Smooth muscle cell (in vitro differentiated cells): ENCODE measurements at regions not wholly inside any gene's neighbourhood (a gene's known extent, or its start where the extent isn't known, plus 50 kb on each side); places are given as distances from the start of the nearest gene placed in this dataset.

Experiments
- DNase-seq: peaks from one replicate; lab custom pipeline; 2025; ENCODE audit not compliant: unreplicated experiment; lab: John Stamatoyannopoulos, UW
- H2AFZ ChIP-seq: fragments of 200-600 bp; sonication (generic); 2 replicates; pipeline ENCODE4 v1.6.0; 2016; ENCODE audit warnings: antibody characterized with exemption, low read depth, mild to moderate bottlenecking
- H3F3A ChIP-seq: fragments of 200-600 bp; sonication (generic); 2 replicates; pipeline ENCODE4 v1.6.0; 2017; ENCODE audit warnings: antibody characterized with exemption, low read depth
- H3K27ac ChIP-seq: fragments of 200-600 bp; sonication (generic); 2 replicates; pipeline ENCODE4 v1.5.1; 2016; ENCODE audit warnings: low read depth, mild to moderate bottlenecking
- H3K27me3 ChIP-seq: fragments of 200-600 bp; sonication (generic); 2 replicates; pipeline ENCODE4 v1.6.1; 2016; ENCODE audit warnings: low read depth, mild to moderate bottlenecking
- H3K36me3 ChIP-seq: fragments of 200-600 bp; sonication (generic); 2 replicates; pipeline ENCODE4 v1.5.1; 2016; ENCODE audit warnings: low read depth
- H3K4me1 ChIP-seq: fragments of 200-600 bp; sonication (generic); 2 replicates; pipeline ENCODE4 v1.5.1; 2016; ENCODE audit warnings: low read depth
- H3K4me2 ChIP-seq: fragments of 200-600 bp; sonication (generic); 2 replicates; pipeline ENCODE4 v1.6.0; 2016; ENCODE audit warnings: mild to moderate bottlenecking
- H3K4me3 ChIP-seq: fragments of 200-600 bp; sonication (generic); 2 replicates; pipeline ENCODE4 v1.5.1; 2016; ENCODE audit warnings: mild to moderate bottlenecking
- H3K79me2 ChIP-seq: fragments of 200-600 bp; sonication (generic); 2 replicates; pipeline ENCODE4 v1.6.0; 2016; ENCODE audit warnings: low read depth, mild to moderate bottlenecking
- H3K9ac ChIP-seq: fragments of 200-600 bp; sonication (generic); 2 replicates; pipeline ENCODE4 v1.6.0; 2016; ENCODE audit warnings: low read depth
- H3K9me3 ChIP-seq: fragments of 200-600 bp; sonication (generic); replicated peaks from 2 replicates; pipeline ENCODE4 v1.5.1; 2016; ENCODE audit warnings: low read depth
- H4K20me1 ChIP-seq: fragments of 200-600 bp; sonication (generic); 2 replicates; pipeline ENCODE4 v1.6.0; 2016; ENCODE audit warnings: low read depth
- CTCF ChIP-seq: fragments of 200-600 bp; sonication (generic); IDR thresholded peaks from 2 replicates; pipeline ENCODE4 v1.5.1; 2017; ENCODE audit warnings: borderline replicate concordance, mild to moderate bottlenecking, antibody characterized with exemption; ENCODE audit not compliant: insufficient read depth, poor library complexity, severe bottlenecking
- WGBS: methylation state at CpG from one replicate; pipeline ENCODE4 v1.1.7; 2016; ENCODE audit warnings: low lambda C conversion rate; 5-methylcytosine and 5-hydroxymethylcytosine counted together

DNA sequence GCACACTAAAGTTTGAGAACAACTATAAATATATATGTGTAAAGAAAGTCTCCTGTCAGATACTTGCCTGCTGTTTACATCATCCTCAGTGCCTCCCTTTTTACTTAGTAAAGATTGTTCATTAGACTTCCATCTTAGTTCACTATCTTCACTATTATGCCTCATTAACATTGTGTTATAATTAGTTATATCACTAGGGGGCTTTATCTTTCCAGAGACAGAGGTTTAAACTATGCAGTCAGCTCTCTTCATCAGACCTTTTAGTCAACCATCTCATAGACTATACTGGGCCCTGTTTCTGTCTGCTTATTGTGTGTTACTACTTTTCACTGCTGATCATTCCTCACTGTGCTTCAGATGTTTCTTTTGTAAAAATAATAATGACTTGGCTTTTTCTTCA lies 630.8 kb upstream of the KIF2B start:
- H2AFZ ChIP-seq: no peak overlapping the region
- H3K36me3 ChIP-seq: no peaks in the 10 kb centered on the region
- no peaks in the 10 kb centered on the region for H4K20me1 ChIP-seq
- no peaks in the 10 kb centered on the region for H3K27me3 ChIP-seq
- H3K4me2 ChIP-seq: no peak overlapping the region
- no peaks in the 10 kb centered on the region for H3K4me1 ChIP-seq
- DNase-seq: no peak
- H3K9me3 ChIP-seq: no peaks in the 10 kb centered on the region
- no peak overlapping the region for H3K4me3 ChIP-seq
- no peak overlapping the region for H3K27ac ChIP-seq
- H3K79me2 ChIP-seq: no peaks in the 10 kb centered on the region
- TF ChIP-seq CTCF: peak; percentile 13
- H3K9ac ChIP-seq: no peak overlapping the region
- no peaks in the 10 kb centered on the region for H3F3A ChIP-seq

DNA sequence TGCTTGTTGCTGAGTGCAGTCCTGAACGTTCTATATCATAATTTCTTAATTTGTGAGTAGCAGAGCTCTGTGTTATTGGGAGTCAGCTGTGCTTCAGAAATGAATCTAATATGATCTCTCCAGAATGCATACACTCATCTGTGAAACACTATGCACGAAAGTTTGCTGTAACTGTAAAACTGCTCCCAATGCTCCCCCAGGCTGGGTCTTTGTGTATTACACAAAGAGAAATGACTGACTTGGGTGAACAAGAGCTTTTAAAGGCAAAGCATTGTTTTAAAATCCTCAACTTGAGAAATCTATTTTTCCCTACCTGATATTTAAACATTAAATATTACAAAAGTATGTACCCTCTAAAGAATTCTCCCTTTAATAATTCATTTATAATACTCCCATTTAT lies 636.7 kb upstream of the KIF2B start:
- no peaks in the 10 kb centered on the region for H3K36me3 ChIP-seq
- H4K20me1 ChIP-seq: no peaks in the 10 kb centered on the region
- WGBS: 87% methylated on average over 2 of the region's 2 CpGs
- H3K9ac ChIP-seq: no peak overlapping the region
- no peaks in the 10 kb centered on the region for H3F3A ChIP-seq
- no peaks in the 10 kb centered on the region for H3K27me3 ChIP-seq
- no peak overlapping the region for H3K27ac ChIP-seq
- no peaks in the 10 kb centered on the region for H3K79me2 ChIP-seq
- no peak overlapping the region for H3K4me3 ChIP-seq
- no peak overlapping the region for H2AFZ ChIP-seq
- no peaks in the 10 kb centered on the region for H3K9me3 ChIP-seq
- no peak for TF ChIP-seq CTCF
- no peak for DNase-seq
- no peaks in the 10 kb centered on the region for H3K4me1 ChIP-seq
- H3K4me2 ChIP-seq: no peak overlapping the region

GRCh38 chr17:53176629-53177028 lies 646.1 kb upstream of the KIF2B start:
- Histone ChIP-seq H3K79me2 (no peaks in the 10 kb centered on the region), H3K4me1 (no peaks in the 10 kb centered on the region), H2AFZ (no peak overlapping the region), H3K9ac (no peak overlapping the region), H4K20me1 (no peaks in the 10 kb centered on the region), H3K4me3 (no peak overlapping the region), H3K27ac (no peak overlapping the region), H3K27me3 (no peaks in the 10 kb centered on the region), H3F3A (no peaks in the 10 kb centered on the region), H3K4me2 (no peak overlapping the region), H3K9me3 (no peaks in the 10 kb centered on the region), H3K36me3 (no peaks in the 10 kb centered on the region)
- DNase-seq: no peak
- TF ChIP-seq CTCF: no peak

- WGBS: 77% methylated on average over 1 of the region's 1 CpG
- Histone ChIP-seq H3K79me2 (no peaks in the 10 kb centered on the region), H3K9me3 (no peaks in the 10 kb centered on the region), H3K4me1 (no peaks in the 10 kb centered on the region), H3K27ac (no peak overlapping the region), H3K9ac (no peak overlapping the region), H3K36me3 (no peaks in the 10 kb centered on the region), H3K4me3 (no peak overlapping the region), H3F3A (no peaks in the 10 kb centered on the region), H2AFZ (no peak overlapping the region), H3K4me2 (no peak overlapping the region), H3K27me3 (no peaks in the 10 kb centered on the region), H4K20me1 (no peaks in the 10 kb centered on the region)
- no peak for DNase-seq
- no peak for TF ChIP-seq CTCF
Observed at GRCh38 chr17:53168413-53168812, 654.3 kb upstream of the KIF2B start.
